T-helper 1 cell treated with Interleukin-12 subunit alpha and Interleukin-12 subunit beta and Interleukin-4 antibody, amounts not matched to agents 30 μg/mL and 1 μg/mL, for 36 hours (primary cell): ENCODE measurements at regions not wholly inside any gene's neighbourhood (a gene's known extent, or its start where the extent isn't known, plus 50 kb on each side); places are given as distances from the start of the nearest gene placed in this dataset.

Source experiments
- H3K27ac Mint-ChIP-seq: one replicate; pipeline ENCODE4 v1.8.0; 2021; ENCODE audit warnings: mild to moderate bottlenecking, mixed read lengths
- H3K27me3 Mint-ChIP-seq: one replicate; pipeline ENCODE4 v1.8.0; 2021; ENCODE audit warnings: low read depth, mixed read lengths
- H3K36me3 Mint-ChIP-seq: one replicate; pipeline ENCODE4 v1.8.0; 2021; ENCODE audit warnings: low read depth, mixed read lengths
- H3K4me1 Mint-ChIP-seq: one replicate; pipeline ENCODE4 v1.8.0; 2021; ENCODE audit warnings: low read depth, mixed read lengths
- H3K4me3 Mint-ChIP-seq: one replicate; pipeline ENCODE4 v1.8.0; 2021; ENCODE audit warnings: mild to moderate bottlenecking, moderate library complexity, mixed read lengths
- H3K9me3 Mint-ChIP-seq: one replicate; pipeline ENCODE4 v1.8.0; 2021; ENCODE audit warnings: mixed read lengths

DNA sequence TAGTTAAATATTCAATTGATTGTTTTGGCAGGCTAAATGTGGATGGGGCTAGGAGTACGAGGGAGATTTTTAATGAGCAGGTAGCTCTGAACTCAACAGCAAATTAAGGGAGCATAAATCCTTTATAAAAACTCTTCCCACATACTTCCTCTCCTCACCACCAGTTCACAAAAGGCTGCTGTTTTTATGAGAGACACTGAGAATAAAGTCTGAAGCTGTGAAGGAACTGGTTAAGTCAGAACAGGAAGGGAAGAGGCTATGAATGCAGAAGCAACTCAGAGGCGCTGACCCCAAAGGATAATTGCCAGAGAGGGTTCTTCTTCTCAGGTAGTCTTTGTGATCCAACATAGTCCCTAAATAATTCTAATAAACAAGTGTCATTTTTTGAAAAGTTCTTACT lies 406.1 kb downstream of the GPM6A start:
- H3K4me1 Mint-ChIP-seq: no peaks in the 10 kb centered on the region
- H3K9me3 Mint-ChIP-seq: no peaks in the 10 kb centered on the region
- H3K36me3 Mint-ChIP-seq: no peaks in the 10 kb centered on the region
- no peaks in the 10 kb centered on the region for H3K27me3 Mint-ChIP-seq
- no peak overlapping the region for H3K27ac Mint-ChIP-seq
- no peak overlapping the region for H3K4me3 Mint-ChIP-seq

DNA sequence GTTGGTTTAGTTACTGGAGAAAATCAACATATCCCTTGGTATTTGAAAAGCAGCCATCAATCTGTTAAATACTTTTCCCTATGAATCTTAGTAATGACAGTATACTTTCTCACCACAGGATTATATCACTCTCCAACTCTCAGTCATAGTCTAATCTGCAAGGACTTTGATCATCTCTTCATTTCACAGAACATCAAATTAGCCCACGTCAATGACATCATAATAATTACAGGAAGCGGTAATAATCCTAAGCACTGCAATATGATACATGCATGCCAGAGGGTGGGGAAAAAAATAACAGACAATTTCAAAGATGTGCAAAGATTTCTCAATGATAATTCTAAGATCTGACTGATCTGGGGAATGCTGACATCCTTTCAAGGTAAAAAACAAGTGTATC lies 404.1 kb downstream of the GPM6A start:
- H3K27ac Mint-ChIP-seq: no peak overlapping the region
- H3K27me3 Mint-ChIP-seq: no peaks in the 10 kb centered on the region
- no peaks in the 10 kb centered on the region for H3K9me3 Mint-ChIP-seq
- no peaks in the 10 kb centered on the region for H3K36me3 Mint-ChIP-seq
- H3K4me3 Mint-ChIP-seq: no peak overlapping the region
- no peaks in the 10 kb centered on the region for H3K4me1 Mint-ChIP-seq

GRCh38 chr4:175411251-175411650 lies 400.8 kb downstream of the GPM6A start:
- H3K9me3 Mint-ChIP-seq: peaks cover 7% of the 10 kb centered on the region
- H3K4me3 Mint-ChIP-seq: no peak overlapping the region
- H3K4me1 Mint-ChIP-seq: no peaks in the 10 kb centered on the region
- no peak overlapping the region for H3K27ac Mint-ChIP-seq
- H3K27me3 Mint-ChIP-seq: no peaks in the 10 kb centered on the region
- no peaks in the 10 kb centered on the region for H3K36me3 Mint-ChIP-seq

GRCh38 chr4:175412161-175412560 lies 399.9 kb downstream of the GPM6A start:
- Mint-ChIP-seq H3K36me3 (no peaks in the 10 kb centered on the region), H3K27me3 (no peaks in the 10 kb centered on the region), H3K4me3 (no peak overlapping the region), H3K4me1 (no peaks in the 10 kb centered on the region), H3K9me3 (peaks cover 7% of the 10 kb centered on the region), H3K27ac (no peak overlapping the region)

- H3K27me3 Mint-ChIP-seq: no peaks in the 10 kb centered on the region
- H3K4me3 Mint-ChIP-seq: no peak overlapping the region
- H3K4me1 Mint-ChIP-seq: no peaks in the 10 kb centered on the region
- no peak overlapping the region for H3K27ac Mint-ChIP-seq
- H3K36me3 Mint-ChIP-seq: no peaks in the 10 kb centered on the region
- H3K9me3 Mint-ChIP-seq: peaks cover 7% of the 10 kb centered on the region
These were observed 399.3 kb downstream of the GPM6A start for GRCh38 chr4:175412746-175413145.

DNA sequence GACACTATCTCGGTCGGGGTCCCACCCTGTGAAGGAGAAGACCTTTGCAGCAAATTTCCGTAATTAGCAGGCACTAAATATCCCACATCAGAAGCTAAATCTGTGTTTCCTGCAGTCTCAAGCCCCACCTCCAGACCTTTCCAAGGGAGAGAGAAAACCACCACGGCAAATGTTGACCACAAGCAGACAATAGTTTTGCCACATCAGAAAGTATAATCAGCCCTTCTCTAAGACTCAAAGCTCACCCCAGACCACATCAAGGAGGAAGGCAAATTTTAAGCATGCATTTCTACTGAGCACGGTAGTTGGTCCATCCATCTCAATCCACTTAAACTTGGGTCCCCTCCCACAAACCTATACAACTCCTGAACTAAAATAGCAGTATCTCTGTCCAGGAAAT lies 398.5 kb downstream of the GPM6A start:
- Mint-ChIP-seq H3K4me1 (no peaks in the 10 kb centered on the region), H3K4me3 (no peak overlapping the region), H3K36me3 (no peaks in the 10 kb centered on the region), H3K27ac (no peak overlapping the region), H3K27me3 (no peaks in the 10 kb centered on the region), H3K9me3 (peaks cover 7% of the 10 kb centered on the region)

DNA sequence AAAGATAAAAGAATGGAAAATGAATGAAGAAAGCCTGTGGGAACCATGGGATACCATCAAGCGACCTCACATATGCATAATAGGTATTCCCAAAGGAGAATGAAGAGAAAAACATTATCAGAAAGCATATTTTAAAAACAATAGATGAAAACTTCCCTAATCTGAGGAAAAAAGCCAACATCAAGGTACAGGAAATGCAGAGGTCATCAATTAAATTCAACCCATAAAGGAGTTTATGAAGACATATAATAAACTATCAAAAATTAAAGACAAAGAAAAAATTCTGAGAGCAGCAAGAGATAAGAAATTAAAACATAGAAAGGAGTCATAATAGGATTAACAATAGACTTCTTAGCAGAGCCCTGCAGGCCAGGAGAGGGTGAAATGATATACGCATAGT lies 397.5 kb downstream of the GPM6A start:
- H3K27me3 Mint-ChIP-seq: no peaks in the 10 kb centered on the region
- peaks cover 7% of the 10 kb centered on the region for H3K9me3 Mint-ChIP-seq
- H3K4me3 Mint-ChIP-seq: no peak overlapping the region
- H3K36me3 Mint-ChIP-seq: no peaks in the 10 kb centered on the region
- H3K27ac Mint-ChIP-seq: no peak overlapping the region
- no peaks in the 10 kb centered on the region for H3K4me1 Mint-ChIP-seq

DNA sequence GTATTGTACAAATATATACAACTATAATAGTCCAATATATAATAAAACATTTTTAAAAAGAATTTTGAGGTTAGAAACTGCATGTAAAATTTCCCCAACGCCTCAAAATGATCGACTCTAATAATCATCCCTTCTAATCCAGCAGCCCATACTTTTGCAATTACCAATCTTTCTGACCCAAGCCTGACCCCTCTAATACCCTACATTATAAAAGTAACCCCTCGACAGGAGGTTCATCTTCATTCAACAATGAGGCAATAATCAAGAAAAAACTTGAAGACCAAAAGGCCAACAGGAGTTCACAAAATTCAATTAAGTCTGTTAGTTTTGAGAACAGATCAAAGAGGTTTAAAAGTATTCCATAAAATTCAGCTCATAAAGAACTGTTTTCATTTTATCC lies 393.5 kb downstream of the GPM6A start:
- Mint-ChIP-seq H3K27me3 (no peaks in the 10 kb centered on the region), H3K36me3 (no peaks in the 10 kb centered on the region), H3K9me3 (peaks cover 7% of the 10 kb centered on the region), H3K4me1 (no peaks in the 10 kb centered on the region), H3K27ac (no peak overlapping the region), H3K4me3 (no peak overlapping the region)

GRCh38 chr4:175419236-175419718 lies 392.8 kb downstream of the GPM6A start:
- Mint-ChIP-seq H3K9me3 (peaks cover 4% of the 10 kb centered on the region), H3K36me3 (no peaks in the 10 kb centered on the region), H3K4me1 (no peaks in the 10 kb centered on the region), H3K27me3 (no peaks in the 10 kb centered on the region), H3K27ac (no peak overlapping the region), H3K4me3 (no peak overlapping the region)

- no peak overlapping the region for H3K4me3 Mint-ChIP-seq
- no peaks in the 10 kb centered on the region for H3K4me1 Mint-ChIP-seq
- H3K9me3 Mint-ChIP-seq: no peaks in the 10 kb centered on the region
- no peaks in the 10 kb centered on the region for H3K36me3 Mint-ChIP-seq
- no peak overlapping the region for H3K27ac Mint-ChIP-seq
- H3K27me3 Mint-ChIP-seq: no peaks in the 10 kb centered on the region
These were observed 390.6 kb downstream of the GPM6A start for GRCh38 chr4:175421506-175421905.

DNA sequence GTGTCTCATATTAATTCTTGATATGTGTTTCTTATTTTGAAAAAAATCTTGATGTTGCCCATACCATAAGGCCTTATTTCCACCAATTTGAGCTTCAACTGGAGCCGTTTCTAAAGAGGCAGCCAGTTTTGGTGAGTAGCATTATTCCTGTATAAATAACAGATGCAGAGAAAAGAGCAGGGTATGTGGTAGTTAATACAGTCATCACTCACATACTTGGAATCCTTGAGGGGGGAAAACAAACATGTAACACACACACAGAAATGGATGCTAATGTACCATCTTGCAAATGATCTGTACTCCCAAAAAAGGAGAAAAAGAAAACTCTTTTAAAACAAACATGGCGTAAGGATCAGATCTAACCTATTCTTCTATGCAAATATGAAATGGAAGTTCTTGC lies 389.7 kb downstream of the GPM6A start:
- H3K9me3 Mint-ChIP-seq: peaks cover 5% of the 10 kb centered on the region

DNA sequence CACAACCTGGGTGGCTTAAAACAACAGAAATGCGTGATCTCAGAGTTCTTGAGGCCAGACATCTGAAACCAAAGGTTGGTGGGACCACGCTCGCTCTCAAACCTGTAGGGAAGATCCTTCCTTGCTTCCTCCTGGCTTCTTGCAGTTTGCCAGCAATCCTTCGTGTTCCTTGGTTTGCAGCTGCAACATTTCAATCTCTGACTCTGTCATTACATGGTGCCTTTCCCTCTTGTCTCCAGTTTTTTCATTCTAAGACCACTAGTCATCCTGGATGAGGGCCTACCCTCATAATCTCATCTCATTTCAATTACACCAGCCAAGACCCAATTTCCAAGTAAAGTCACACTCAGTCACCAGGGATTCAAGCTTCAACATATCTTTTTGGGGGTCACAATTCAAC lies 388.0 kb downstream of the GPM6A start:
- Mint-ChIP-seq H3K9me3 (peaks cover 5% of the 10 kb centered on the region), H3K27me3 (no peaks in the 10 kb centered on the region), H3K4me3 (no peak overlapping the region), H3K27ac (no peak overlapping the region), H3K36me3 (no peaks in the 10 kb centered on the region), H3K4me1 (no peaks in the 10 kb centered on the region)

More for the DNA sequence above, 389.7 kb downstream of the GPM6A start:
- Mint-ChIP-seq H3K27me3 (no peaks in the 10 kb centered on the region), H3K27ac (no peak overlapping the region), H3K36me3 (no peaks in the 10 kb centered on the region), H3K4me1 (no peaks in the 10 kb centered on the region), H3K4me3 (no peak overlapping the region)

GRCh38 chr4:175427751-175428150 lies 384.3 kb downstream of the GPM6A start:
- Mint-ChIP-seq H3K36me3 (no peaks in the 10 kb centered on the region), H3K27ac (no peak overlapping the region), H3K9me3 (peaks cover 5% of the 10 kb centered on the region), H3K4me3 (no peak overlapping the region), H3K27me3 (no peaks in the 10 kb centered on the region), H3K4me1 (no peaks in the 10 kb centered on the region)

DNA sequence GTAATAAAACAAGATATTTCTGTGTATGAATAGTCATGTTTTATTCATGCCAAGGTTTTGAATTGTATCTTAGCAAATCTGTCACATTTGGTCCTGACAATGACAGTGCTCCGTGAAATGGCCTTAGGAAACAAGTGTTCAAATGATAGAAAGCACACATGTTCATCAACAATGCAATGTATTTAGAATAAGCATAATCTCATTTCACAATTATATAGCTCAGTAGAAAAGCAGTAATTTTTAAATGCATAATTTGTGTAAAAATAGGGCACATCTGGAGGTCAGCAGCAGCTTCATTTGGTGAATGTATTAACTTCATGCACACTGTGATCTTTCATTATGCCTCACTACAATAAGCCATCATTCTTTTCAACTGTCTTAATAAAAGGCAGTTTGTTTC lies 380.4 kb downstream of the GPM6A start:
- no peak overlapping the region for H3K4me3 Mint-ChIP-seq
- H3K27me3 Mint-ChIP-seq: no peaks in the 10 kb centered on the region
- H3K4me1 Mint-ChIP-seq: no peaks in the 10 kb centered on the region
- H3K27ac Mint-ChIP-seq: no peak overlapping the region
- H3K36me3 Mint-ChIP-seq: no peaks in the 10 kb centered on the region
- H3K9me3 Mint-ChIP-seq: peaks cover 4% of the 10 kb centered on the region

GRCh38 chr4:175435381-175435783 lies 376.7 kb downstream of the GPM6A start:
- Mint-ChIP-seq H3K36me3 (no peaks in the 10 kb centered on the region), H3K27ac (no peak overlapping the region), H3K4me1 (no peaks in the 10 kb centered on the region), H3K27me3 (no peaks in the 10 kb centered on the region), H3K9me3 (no peaks in the 10 kb centered on the region), H3K4me3 (no peak overlapping the region)

DNA sequence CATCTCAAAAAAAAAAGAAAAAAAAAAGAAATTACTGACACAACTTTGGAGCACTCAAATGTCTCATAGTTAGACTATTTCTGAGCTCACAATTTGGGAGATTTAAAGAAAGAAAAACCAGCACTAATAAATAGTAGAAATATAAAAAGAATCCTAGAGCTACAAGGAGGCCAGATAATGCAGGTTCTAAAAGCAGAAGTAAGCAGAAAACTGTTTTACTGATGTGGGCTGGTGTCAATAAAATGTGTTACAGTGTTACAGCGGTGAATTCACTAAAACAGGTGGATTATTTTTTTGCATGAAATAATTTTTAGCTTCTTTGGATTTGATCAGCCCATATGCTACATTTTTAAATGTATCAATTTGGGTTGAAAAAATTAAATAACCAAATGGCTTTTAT lies 375.9 kb downstream of the GPM6A start:
- no peaks in the 10 kb centered on the region for H3K27me3 Mint-ChIP-seq
- H3K27ac Mint-ChIP-seq: no peak overlapping the region
- H3K4me1 Mint-ChIP-seq: no peaks in the 10 kb centered on the region
- H3K36me3 Mint-ChIP-seq: no peaks in the 10 kb centered on the region
- no peaks in the 10 kb centered on the region for H3K9me3 Mint-ChIP-seq
- no peak overlapping the region for H3K4me3 Mint-ChIP-seq
